NB4 (cell line): ENCODE measurements at regions not wholly inside any gene's neighbourhood (a gene's known extent, or its start where the extent isn't known, plus 50 kb on each side); places are given as distances from the start of the nearest gene placed in this dataset.

ENCODE experiments used
- CTCF ChIP-seq: IDR thresholded peaks from one replicate; pipeline ENCODE4 v1.5.1; 2012; ENCODE audit warnings: low read depth, low read length
- MAX ChIP-seq: IDR thresholded peaks from 2 replicates; pipeline ENCODE4 v1.6.1; 2011; ENCODE audit warnings: low read depth, low read length
- MYC ChIP-seq: IDR thresholded peaks from 2 replicates; pipeline ENCODE4 v1.6.1; 2011; ENCODE audit warnings: low read depth, low read length
- POLR2A ChIP-seq: IDR thresholded peaks from 2 replicates; pipeline ENCODE4 v1.6.1; 2011; ENCODE audit warnings: mild to moderate bottlenecking; ENCODE audit not compliant: insufficient read length; ENCODE audit errors: extremely low read depth

GRCh38 chr2:163374282-163374681 lies 361.5 kb downstream of the FIGN start:
- no peak for TF ChIP-seq MAX
- no peak for TF ChIP-seq CTCF
- no peak for TF ChIP-seq POLR2A
- no peak for TF ChIP-seq MYC
